A204.1 (cell line): ENCODE measurements at regions not wholly inside any gene's neighbourhood (a gene's known extent, or its start where the extent isn't known, plus 50 kb on each side); places are given as distances from the start of the nearest gene placed in this dataset.
A peak's percentile ranks its signal among the peaks of the same experiment; 100 is the strongest.

Experiments used
- FAIRE-seq: peaks from 2 replicates; lab custom pipeline; 2012; peaks lifted over from hg19 to GRCh38; lab: Jason Lieb, UNC

- no peak for FAIRE-seq
Measured at GRCh38 chrX:88526385-88526784, 220.6 kb upstream of the CPXCR1 start.

- FAIRE-seq: no peak
Measured at GRCh38 chrX:88558421-88558820, 188.6 kb upstream of the CPXCR1 start.

GRCh38 chrX:88560673-88561330 lies 186.2 kb upstream of the CPXCR1 start:
- FAIRE-seq: no peak

- FAIRE-seq: no peak
Measured at GRCh38 chrX:88584283-88584682, 162.7 kb upstream of the CPXCR1 start.

GRCh38 chrX:88586317-88586716 lies 160.7 kb upstream of the CPXCR1 start:
- no peak for FAIRE-seq

- FAIRE-seq: no peak
Measured at GRCh38 chrX:88603237-88603636, 143.8 kb upstream of the CPXCR1 start.

GRCh38 chrX:88604433-88605221 lies 142.4 kb upstream of the CPXCR1 start:
- FAIRE-seq: no peak

GRCh38 chrX:88605222-88605583 lies 141.8 kb upstream of the CPXCR1 start:
- FAIRE-seq: no peak

GRCh38 chrX:88612870-88613329 lies 134.1 kb upstream of the CPXCR1 start:
- no peak for FAIRE-seq

- peak; percentile 97 for FAIRE-seq
Measured at GRCh38 chrX:88613338-88613737, 133.7 kb upstream of the CPXCR1 start.

- no peak for FAIRE-seq
Measured at GRCh38 chrX:88621278-88621677, 125.7 kb upstream of the CPXCR1 start.

GRCh38 chrX:88655460-88655859 lies 91.6 kb upstream of the CPXCR1 start:
- FAIRE-seq: peak; percentile 94

GRCh38 chrX:88660836-88661235 lies 86.2 kb upstream of the CPXCR1 start:
- FAIRE-seq: no peak

- no peak for FAIRE-seq
Measured at GRCh38 chrX:88672261-88672660, 74.8 kb upstream of the CPXCR1 start.
